Trophoblast cell (in vitro differentiated cells and primary cell): ENCODE measurements at regions not wholly inside any gene's neighbourhood (a gene's known extent, or its start where the extent isn't known, plus 50 kb on each side); places are given as distances from the start of the nearest gene placed in this dataset.

ENCODE experiments used
- DNase-seq, 2 donors: peaks; one replicate each; pipeline ENCODE4 v3.0.0-alpha.2; 2016
- H2AFZ ChIP-seq: 2 replicates; pipeline ENCODE4 v1.6.1; 2013; ENCODE audit warnings: low read length, moderate library complexity, mild to moderate bottlenecking; ENCODE audit not compliant: insufficient read depth, poor library complexity
- H2AK5ac ChIP-seq: 2 replicates; pipeline ENCODE4 v1.6.1; 2013; ENCODE audit warnings: mild to moderate bottlenecking, low read length
- H2BK120ac ChIP-seq: 2 replicates; pipeline ENCODE4 v1.6.1; 2013; ENCODE audit warnings: low read length, mild to moderate bottlenecking, moderate library complexity; ENCODE audit not compliant: insufficient read depth, poor library complexity
- H2BK12ac ChIP-seq: 2 replicates; pipeline ENCODE4 v1.6.1; 2013; ENCODE audit warnings: mild to moderate bottlenecking, low read length, moderate library complexity
- H2BK5ac ChIP-seq: 2 replicates; pipeline ENCODE4 v1.6.1; 2013; ENCODE audit warnings: low read length, low read depth, moderate library complexity, mild to moderate bottlenecking; ENCODE audit not compliant: poor library complexity
- H3K14ac ChIP-seq: 2 replicates; pipeline ENCODE4 v1.6.1; 2013; ENCODE audit warnings: mild to moderate bottlenecking, low read length
- H3K18ac ChIP-seq: 2 replicates; pipeline ENCODE4 v1.6.1; 2013; ENCODE audit warnings: mild to moderate bottlenecking, low read length
- H3K23ac ChIP-seq: 2 replicates; pipeline ENCODE4 v1.6.1; 2013; ENCODE audit warnings: low read length
- H3K27ac ChIP-seq: 2 replicates; pipeline ENCODE4 v1.5.1; 2013; ENCODE audit warnings: low read depth, mild to moderate bottlenecking, inconsistent platforms, low read length, moderate library complexity
- H3K27me3 ChIP-seq: 2 replicates; pipeline ENCODE4 v1.6.1; 2013; ENCODE audit warnings: inconsistent platforms, mild to moderate bottlenecking, low read length, moderate library complexity; ENCODE audit not compliant: insufficient read depth
- H3K36me3 ChIP-seq, 2 experiments: 1 replicate in 1 of 2; 2 replicates in 1 of 2; pipeline ENCODE4 v1.6.1; 2013; ENCODE audit warnings: low read length in 2 of 2, mild to moderate bottlenecking in 2 of 2, moderate library complexity in 1 of 2; ENCODE audit not compliant: insufficient read depth in 2 of 2, control insufficient read depth in 1 of 2
- H3K4ac ChIP-seq: 2 replicates; pipeline ENCODE4 v1.6.1; 2013; ENCODE audit warnings: low read depth, mild to moderate bottlenecking, low read length, moderate library complexity
- H3K4me1 ChIP-seq, 2 experiments: 1 replicate in 1 of 2; 2 replicates in 1 of 2; pipeline ENCODE4 v1.6.1; 2013; ENCODE audit warnings: low read length in 2 of 2, mild to moderate bottlenecking in 2 of 2, moderate library complexity in 1 of 2; ENCODE audit not compliant: insufficient read depth in 2 of 2, control insufficient read depth in 1 of 2
- H3K4me2 ChIP-seq: 2 replicates; pipeline ENCODE4 v1.6.1; 2013; ENCODE audit warnings: inconsistent platforms, mild to moderate bottlenecking, low read length, moderate library complexity
- H3K4me3 ChIP-seq: 2 replicates; pipeline ENCODE4 v1.5.1; 2013; ENCODE audit warnings: mild to moderate bottlenecking, low read depth, low read length, inconsistent platforms
- H3K79me1 ChIP-seq: one replicate; pipeline ENCODE4 v1.6.1; 2013; ENCODE audit warnings: low read length
- H3K79me2 ChIP-seq: 2 replicates; pipeline ENCODE4 v1.6.1; 2013; ENCODE audit warnings: low read length, mild to moderate bottlenecking; ENCODE audit not compliant: control insufficient read depth, insufficient read depth, poor library complexity
- H3K9ac ChIP-seq: 2 replicates; pipeline ENCODE4 v1.6.1; 2013; ENCODE audit warnings: mild to moderate bottlenecking, low read length
- H3K9me3 ChIP-seq: 2 replicates; pipeline ENCODE4 v1.6.1; 2013; ENCODE audit warnings: low read depth, mild to moderate bottlenecking, control low read depth, inconsistent platforms, low read length; ENCODE audit not compliant: insufficient read depth
- H4K12ac ChIP-seq: 2 replicates; pipeline ENCODE4 v1.6.1; 2013; ENCODE audit warnings: low read depth, mild to moderate bottlenecking, low read length, moderate library complexity
- H4K8ac ChIP-seq: 2 replicates; pipeline ENCODE4 v1.6.1; 2013; ENCODE audit warnings: low read depth, mild to moderate bottlenecking, low read length, moderate library complexity
- H4K91ac ChIP-seq: one replicate; pipeline ENCODE4 v1.6.1; 2013; ENCODE audit warnings: low read depth, mild to moderate bottlenecking, low read length, moderate library complexity
- WGBS: extraction: QIAGEN DNeasy Blood & Tissue Kit; methylation state at CpG from one replicate; pipeline ENCODE4 v1.1.7; 2013; ENCODE audit warnings: missing lambda C conversion rate; ENCODE audit not compliant: insufficient read length, insufficient coverage; ENCODE audit errors: extremely low coverage; 5-methylcytosine and 5-hydroxymethylcytosine counted together

- H3K4me2 ChIP-seq = no peak overlapping the region
- H2BK120ac ChIP-seq = no peak overlapping the region
- DNase-seq = no peak
- no peak overlapping the region for H2BK12ac ChIP-seq
- H3K36me3 ChIP-seq = no peaks in the 10 kb centered on the region
- H3K79me2 ChIP-seq = no peaks in the 10 kb centered on the region
- no peak overlapping the region for H4K12ac ChIP-seq
- no peaks in the 10 kb centered on the region for H3K79me1 ChIP-seq
- H3K4ac ChIP-seq = no peak overlapping the region
- no peak overlapping the region for H4K8ac ChIP-seq
- H3K4me1 ChIP-seq = no peaks in the 10 kb centered on the region
- no peak overlapping the region for H3K4me3 ChIP-seq
- no peaks in the 10 kb centered on the region for H3K27me3 ChIP-seq
- no peak overlapping the region for H3K27ac ChIP-seq
- no peak overlapping the region for H2BK5ac ChIP-seq
- no CpG with 5 or more reads among the region's 10 CpGs for WGBS
- no peak overlapping the region for H2AK5ac ChIP-seq
- no peak overlapping the region for H3K9ac ChIP-seq
- no peak overlapping the region for H2AFZ ChIP-seq
- no peak overlapping the region for H3K18ac ChIP-seq
- no peaks in the 10 kb centered on the region for H3K9me3 ChIP-seq
- no peak overlapping the region for H3K14ac ChIP-seq
- no peak overlapping the region for H4K91ac ChIP-seq
- no peak overlapping the region for H3K23ac ChIP-seq
Measured at GRCh38 chr14:38134416-38135030, 73.2 kb upstream of the SSTR1 start.

- Histone ChIP-seq H4K8ac (no peak overlapping the region), H4K91ac (no peak overlapping the region), H4K12ac (no peak overlapping the region), H3K4me2 (no peak overlapping the region), H2BK12ac (no peak overlapping the region), H3K23ac (no peak overlapping the region), H2AK5ac (no peak overlapping the region), H3K79me2 (no peaks in the 10 kb centered on the region), H3K4me3 (no peak overlapping the region), H3K4ac (no peak overlapping the region), H3K27ac (no peak overlapping the region), H2AFZ (no peak overlapping the region), H3K14ac (no peak overlapping the region), H3K27me3 (no peaks in the 10 kb centered on the region), H3K18ac (no peak overlapping the region), H2BK5ac (no peak overlapping the region), H3K9ac (no peak overlapping the region), H3K9me3 (no peaks in the 10 kb centered on the region), H3K79me1 (no peaks in the 10 kb centered on the region), H2BK120ac (no peak overlapping the region), H3K36me3 (no peaks in the 10 kb centered on the region), H3K4me1 (no peaks in the 10 kb centered on the region)
- no peak for DNase-seq
- WGBS = no CpG with 5 or more reads among the region's 5 CpGs
Measured at GRCh38 chr14:38135106-38135867, 72.4 kb upstream of the SSTR1 start.

- H3K79me1 ChIP-seq = no peaks in the 10 kb centered on the region
- H3K4me1 ChIP-seq = no peaks in the 10 kb centered on the region
- no peaks in the 10 kb centered on the region for H3K9me3 ChIP-seq
- H3K4me2 ChIP-seq = no peak overlapping the region
- no CpG with 5 or more reads among the region's 1 CpG for WGBS
- no peaks in the 10 kb centered on the region for H3K79me2 ChIP-seq
- DNase-seq = no peak
- H2AFZ ChIP-seq = no peak overlapping the region
- H3K36me3 ChIP-seq = no peaks in the 10 kb centered on the region
- H2BK12ac ChIP-seq = no peak overlapping the region
- no peak overlapping the region for H4K8ac ChIP-seq
- no peak overlapping the region for H2AK5ac ChIP-seq
- H2BK120ac ChIP-seq = no peak overlapping the region
- no peak overlapping the region for H3K27ac ChIP-seq
- no peak overlapping the region for H3K4ac ChIP-seq
- no peak overlapping the region for H3K18ac ChIP-seq
- no peak overlapping the region for H4K12ac ChIP-seq
- H2BK5ac ChIP-seq = no peak overlapping the region
- H3K9ac ChIP-seq = no peak overlapping the region
- no peak overlapping the region for H3K4me3 ChIP-seq
- no peak overlapping the region for H4K91ac ChIP-seq
- no peak overlapping the region for H3K23ac ChIP-seq
- H3K14ac ChIP-seq = no peak overlapping the region
- no peaks in the 10 kb centered on the region for H3K27me3 ChIP-seq
Measured at GRCh38 chr14:38137005-38137404, 70.7 kb upstream of the SSTR1 start.

- Histone ChIP-seq H2BK12ac (no peak overlapping the region), H4K8ac (no peak overlapping the region)
- no CpG with 5 or more reads among the region's 7 CpGs for WGBS
Measured at GRCh38 chr14:38138473-38139138, 69.1 kb upstream of the SSTR1 start.

More at GRCh38 chr14:38138473-38139138, 69.1 kb upstream of the SSTR1 start:
- Histone ChIP-seq H3K9me3 (no peaks in the 10 kb centered on the region), H3K79me1 (no peaks in the 10 kb centered on the region), H3K18ac (no peak overlapping the region), H3K14ac (no peak overlapping the region), H4K91ac (no peak overlapping the region), H3K4me2 (no peak overlapping the region), H2BK5ac (no peak overlapping the region), H4K12ac (no peak overlapping the region), H3K79me2 (no peaks in the 10 kb centered on the region), H3K27me3 (no peaks in the 10 kb centered on the region), H2BK120ac (no peak overlapping the region), H3K27ac (no peak overlapping the region), H2AK5ac (no peak overlapping the region), H3K36me3 (no peaks in the 10 kb centered on the region), H3K9ac (no peak overlapping the region), H3K23ac (no peak overlapping the region), H3K4me3 (no peak overlapping the region), H3K4ac (no peak overlapping the region), H2AFZ (no peak overlapping the region), H3K4me1 (no peaks in the 10 kb centered on the region)
- DNase-seq = no peak
